Stomach smooth muscle (tissue), 2 donors: ENCODE measurements at regions not wholly inside any gene's neighbourhood (a gene's known extent, or its start where the extent isn't known, plus 50 kb on each side); places are given as distances from the start of the nearest gene placed in this dataset.
"Not testable (repeated sequence)": the region's sequence is repeated elsewhere in the genome, so short reads cannot be mapped to it uniquely, and the experiment has no call there.

Source experiments
- H3K27ac ChIP-seq: one replicate; pipeline ENCODE4 v1.7.0; 2013; ENCODE audit warnings: mild to moderate bottlenecking, low read length, inconsistent platforms
- H3K27me3 ChIP-seq, 2 donors: one replicate each; pipeline ENCODE4 v1.7.0; 2013; ENCODE audit warnings: low read length in 2 of 2; ENCODE audit not compliant: insufficient read depth in 2 of 2, control insufficient read depth in 1 of 2
- H3K36me3 ChIP-seq, 2 donors: one replicate each; pipeline ENCODE4 v1.7.0; 2013; ENCODE audit warnings: low read length in 2 of 2; ENCODE audit not compliant: control insufficient read depth in 2 of 2, insufficient read depth in 2 of 2
- H3K4me1 ChIP-seq: one replicate; pipeline ENCODE4 v1.7.0; 2013; ENCODE audit warnings: low read length; ENCODE audit not compliant: control insufficient read depth, insufficient read depth
- H3K4me3 ChIP-seq, 2 donors: one replicate each; pipeline ENCODE4 v1.7.0; 2013; ENCODE audit warnings: low read length in 2 of 2
- H3K9ac ChIP-seq, 2 donors: one replicate each; pipeline ENCODE4 v1.7.0; 2013; ENCODE audit warnings: low read length in 2 of 2, mild to moderate bottlenecking in 1 of 2
- H3K9me3 ChIP-seq, 2 donors: one replicate each; pipeline ENCODE4 v1.7.0; 2013; ENCODE audit warnings: low read length in 2 of 2; ENCODE audit not compliant: control insufficient read depth in 2 of 2
- donor health status: healthy.
- donor health status: Pancreatic carcinoma.

DNA sequence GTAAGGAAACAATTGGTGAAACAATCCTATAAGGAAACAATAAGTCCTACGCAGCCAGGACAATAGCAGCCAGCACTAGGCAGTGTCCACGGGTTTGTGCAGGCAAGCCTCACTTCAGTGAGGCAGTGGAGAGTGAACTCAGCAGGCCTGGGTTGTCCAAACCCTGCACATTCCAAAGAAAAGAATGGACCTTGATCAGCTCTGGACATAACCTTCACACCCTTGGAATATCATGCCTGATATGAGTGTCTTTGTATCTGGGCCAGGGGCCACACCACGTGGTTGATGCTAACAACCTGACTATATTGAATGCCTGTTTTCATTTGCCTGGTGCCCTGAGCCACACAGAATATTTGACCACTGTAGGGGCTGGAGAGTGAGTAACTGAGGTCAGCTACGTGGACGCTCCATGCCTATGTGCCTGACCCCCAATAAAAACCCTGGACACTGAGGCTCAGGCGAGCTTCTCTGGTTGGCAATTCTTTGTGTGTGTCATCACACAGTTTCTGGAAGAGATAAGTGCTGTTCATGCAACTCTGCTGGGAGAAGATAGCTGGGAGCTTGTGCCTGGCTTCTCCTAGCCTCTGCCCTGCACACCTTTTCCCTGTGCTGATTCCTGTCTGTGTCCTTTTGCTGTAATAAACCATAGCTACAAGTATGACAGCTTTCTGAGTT, 81.4 kb upstream of the NCOR2 start:
- Histone ChIP-seq H3K27me3 (no peaks in the 10 kb centered on the region), H3K36me3 (no peaks in the 10 kb centered on the region), H3K4me3 (no peak overlapping the region), H3K9ac (no peak overlapping the region), H3K4me1 (peaks cover 21% of the 10 kb centered on the region), H3K9me3 (peaks cover 0 to 9% of the 10 kb centered on the region in 2 donors), H3K27ac (no peak overlapping the region)

DNA sequence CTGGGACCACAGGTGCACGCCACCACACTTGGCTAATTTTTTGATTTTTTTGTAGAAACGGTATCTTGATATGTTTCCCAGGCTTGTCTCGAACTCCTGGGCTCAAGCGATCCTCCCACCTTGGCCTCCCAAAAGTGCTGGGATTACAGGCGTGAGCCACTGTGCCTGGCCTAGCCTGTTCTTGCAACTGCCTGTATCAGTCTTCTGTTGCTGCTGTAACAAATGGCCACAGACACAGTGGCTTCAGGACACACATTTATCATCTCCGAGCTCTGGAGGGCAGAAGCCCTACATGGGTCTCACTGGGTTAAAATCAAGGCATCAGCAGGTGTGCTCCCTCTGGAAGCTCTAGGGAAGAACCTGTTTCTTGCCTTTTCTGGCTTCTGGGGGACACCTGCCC, 79.9 kb upstream of the NCOR2 start:
- H3K4me3 ChIP-seq = no peak overlapping the region
- H3K9ac ChIP-seq = no peak overlapping the region
- no peaks in the 10 kb centered on the region for H3K36me3 ChIP-seq
- H3K9me3 ChIP-seq = peaks cover 0 to 9% of the 10 kb centered on the region in 2 donors
- H3K27ac ChIP-seq = no peak overlapping the region
- H3K27me3 ChIP-seq = no peaks in the 10 kb centered on the region
- H3K4me1 ChIP-seq = peaks cover 13% of the 10 kb centered on the region

DNA sequence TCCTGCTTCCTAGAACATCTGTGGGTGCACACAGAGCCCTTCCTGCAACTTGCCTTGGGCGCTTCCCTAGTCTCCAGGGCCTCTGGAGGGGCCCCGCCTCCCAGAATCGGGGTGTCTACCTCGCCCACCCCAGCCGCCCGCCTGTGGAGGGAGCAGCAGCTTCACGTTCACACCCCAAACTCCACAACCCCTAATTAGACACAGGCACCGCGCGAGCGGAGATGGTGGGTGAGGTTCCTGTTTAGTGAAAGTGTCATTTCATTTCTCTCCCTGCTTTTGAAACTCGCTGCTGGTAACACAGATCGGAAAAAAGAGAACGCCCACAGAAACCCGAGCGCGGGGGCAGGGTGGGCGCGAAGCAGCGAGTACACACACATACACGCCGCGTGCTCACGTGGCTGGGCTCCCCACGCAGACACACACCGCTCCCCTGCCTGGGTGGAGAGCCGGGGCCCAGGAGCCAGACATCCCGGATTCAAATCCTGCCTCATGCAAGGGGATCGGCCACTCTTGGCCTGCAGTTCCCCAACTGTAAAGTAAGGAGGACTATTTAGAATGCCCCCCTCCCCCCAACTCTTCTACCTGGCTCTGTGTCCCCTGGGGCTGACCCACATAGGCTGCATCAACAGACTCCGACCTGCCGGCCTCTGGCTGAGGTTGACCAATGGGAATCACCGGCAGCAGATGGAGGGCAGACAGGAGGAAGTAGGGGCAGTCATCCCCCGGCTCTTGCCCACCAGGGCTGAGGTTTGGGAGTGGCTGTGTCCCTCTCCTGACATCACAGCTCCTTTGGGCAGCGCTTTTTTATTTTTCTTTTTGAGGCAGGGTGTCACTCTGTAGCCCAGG, 79.2 kb upstream of the NCOR2 start:
- Histone ChIP-seq H3K27ac (peak overlapping the region; percentile 11), H3K27me3 (no peaks in the 10 kb centered on the region), H3K9ac (peak overlapping the region in 1 of 2 donors; percentile 14), H3K9me3 (peaks cover 0 to 9% of the 10 kb centered on the region in 2 donors), H3K4me3 (peak overlapping the region in 1 of 2 donors; percentile 49), H3K4me1 (peaks cover 10% of the 10 kb centered on the region), H3K36me3 (no peaks in the 10 kb centered on the region)

DNA sequence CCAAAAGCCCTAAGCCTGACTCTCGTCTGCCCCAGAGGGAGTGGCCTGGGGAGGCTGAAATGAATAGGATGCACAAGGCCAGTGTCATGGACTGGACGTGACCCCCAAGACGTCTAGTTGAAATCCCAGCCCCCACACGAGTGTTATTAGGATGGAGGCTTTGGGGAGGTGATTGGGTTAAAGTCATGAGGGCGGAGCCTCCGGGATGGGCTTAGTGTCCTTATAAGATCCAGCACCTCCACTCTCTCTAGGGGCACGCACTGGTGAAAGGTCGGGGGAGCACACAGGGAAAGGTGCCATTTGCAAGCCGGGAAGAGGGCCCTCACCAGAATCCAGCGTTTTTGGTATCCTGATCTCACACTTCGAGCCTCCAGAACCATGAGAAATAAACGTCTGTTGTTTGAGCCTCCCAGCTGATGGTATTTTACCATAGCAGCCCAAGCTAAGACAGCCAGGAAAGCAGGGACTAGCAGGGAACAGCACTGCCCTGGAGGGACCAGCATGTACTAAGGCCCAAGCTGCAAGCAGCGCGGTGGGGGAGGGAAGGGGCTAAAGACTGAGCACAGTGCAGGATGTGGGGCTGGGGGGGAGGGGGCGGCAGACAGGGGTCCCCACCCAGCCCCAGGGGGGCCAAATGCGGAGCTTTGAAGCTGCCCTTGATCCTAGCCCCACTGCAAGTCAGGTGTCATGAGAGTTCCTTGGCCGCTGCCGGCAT, 78.3 kb upstream of the NCOR2 start:
- H3K4me3 ChIP-seq = no peak overlapping the region
- no peak overlapping the region for H3K9ac ChIP-seq
- H3K4me1 ChIP-seq = peaks cover 10% of the 10 kb centered on the region
- H3K27ac ChIP-seq = no peak overlapping the region
- H3K27me3 ChIP-seq = no peaks in the 10 kb centered on the region
- H3K9me3 ChIP-seq = peaks cover 0 to 9% of the 10 kb centered on the region in 2 donors
- H3K36me3 ChIP-seq = no peaks in the 10 kb centered on the region

DNA sequence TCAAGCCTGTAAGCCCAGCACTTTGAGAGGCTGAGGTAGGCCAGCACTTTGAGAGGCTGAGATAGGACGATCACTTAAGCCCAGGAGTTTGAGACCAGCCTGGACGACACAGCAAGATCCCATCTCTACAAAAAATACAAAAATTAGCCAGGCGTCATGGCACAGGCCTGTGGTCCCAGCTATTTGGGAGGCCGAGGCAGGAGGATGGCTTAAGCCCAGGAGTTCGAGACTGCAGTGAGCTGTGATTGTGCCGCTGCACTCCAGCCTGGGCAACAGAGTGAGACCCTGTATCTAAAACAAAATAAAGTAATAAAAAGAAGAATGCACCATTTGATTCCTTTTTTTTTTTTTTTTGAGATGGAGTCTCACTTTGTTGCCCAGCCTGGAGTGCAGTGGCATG, 76.4 kb upstream of the NCOR2 start:
- H3K9ac ChIP-seq, H3K27ac ChIP-seq, H3K36me3 ChIP-seq, H3K4me1 ChIP-seq, H3K9me3 ChIP-seq, H3K4me3 ChIP-seq, H3K27me3 ChIP-seq: not testable (repeated sequence)

DNA sequence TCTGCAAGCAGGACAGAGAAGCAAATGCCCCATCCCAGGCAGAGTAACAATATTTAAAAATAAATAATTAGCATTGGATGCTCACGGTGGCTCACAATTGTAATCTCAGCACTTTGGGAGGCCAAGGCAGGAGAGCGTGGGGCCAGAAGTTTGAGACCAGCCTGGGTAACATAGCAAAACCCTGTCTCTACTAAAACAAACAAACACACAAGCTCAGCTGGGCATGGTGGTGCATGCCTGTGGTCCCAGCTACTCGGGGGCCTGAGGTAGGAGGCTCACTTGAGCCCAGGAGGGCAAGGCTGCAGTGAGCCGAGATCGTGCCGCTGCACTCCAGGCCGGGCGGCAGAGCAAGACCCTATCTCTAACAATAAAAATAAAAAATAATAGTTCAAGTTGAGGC, 74.7 kb upstream of the NCOR2 start:
- no peaks in the 10 kb centered on the region for H3K27me3 ChIP-seq
- no peak overlapping the region for H3K27ac ChIP-seq
- H3K9me3 ChIP-seq = no peaks in the 10 kb centered on the region
- H3K4me1 ChIP-seq = peaks cover 10% of the 10 kb centered on the region
- no peak overlapping the region for H3K4me3 ChIP-seq
- no peaks in the 10 kb centered on the region for H3K36me3 ChIP-seq
- H3K9ac ChIP-seq = no peak overlapping the region

DNA sequence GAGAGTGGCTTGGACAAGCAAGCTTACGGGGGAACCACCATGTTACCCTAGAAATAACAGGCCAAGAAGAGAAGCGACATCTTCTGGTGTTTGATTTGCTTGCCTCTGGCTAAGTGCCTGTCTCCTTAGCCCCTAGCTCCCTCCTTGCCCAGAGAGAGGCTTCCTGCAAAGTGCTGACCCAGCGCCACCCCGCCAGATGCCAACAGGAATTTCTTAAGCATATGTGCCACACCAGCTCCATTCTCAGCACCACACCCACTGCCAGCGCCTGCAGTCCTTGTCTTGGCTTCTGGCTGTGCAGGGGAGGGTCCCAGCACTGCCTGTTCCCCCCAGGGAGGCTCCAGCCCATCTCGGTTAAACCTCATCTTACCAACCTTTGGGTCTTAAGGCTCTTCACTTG, 74.2 kb upstream of the NCOR2 start:
- Histone ChIP-seq H3K36me3 (no peaks in the 10 kb centered on the region), H3K27ac (no peak overlapping the region), H3K9me3 (no peaks in the 10 kb centered on the region), H3K4me1 (peaks cover 7% of the 10 kb centered on the region), H3K9ac (no peak overlapping the region), H3K27me3 (no peaks in the 10 kb centered on the region), H3K4me3 (no peak overlapping the region)

DNA sequence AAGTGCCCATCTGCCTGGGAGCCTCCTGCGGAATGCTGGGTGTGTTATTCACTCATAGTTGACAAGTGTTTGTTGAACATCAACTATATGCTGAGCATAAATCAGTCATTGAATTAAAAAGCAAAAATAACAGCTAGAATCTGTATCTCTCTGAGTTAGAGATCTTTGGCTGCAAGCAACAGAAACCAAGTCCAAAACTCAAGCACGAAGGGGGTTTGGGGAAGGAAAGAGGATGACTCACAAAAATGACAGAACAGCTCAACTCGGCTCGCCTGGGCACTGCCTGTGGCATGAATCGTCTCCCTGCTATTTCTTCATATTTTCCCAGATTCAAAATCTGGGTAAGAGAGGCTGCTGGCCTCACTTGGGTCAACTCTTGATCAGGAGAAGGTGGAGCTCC, 72.6 kb upstream of the NCOR2 start:
- Histone ChIP-seq H3K36me3 (no peaks in the 10 kb centered on the region), H3K27ac (no peak overlapping the region), H3K4me1 (peaks cover 2% of the 10 kb centered on the region), H3K4me3 (no peak overlapping the region), H3K9me3 (no peaks in the 10 kb centered on the region), H3K9ac (no peak overlapping the region), H3K27me3 (no peaks in the 10 kb centered on the region)

DNA sequence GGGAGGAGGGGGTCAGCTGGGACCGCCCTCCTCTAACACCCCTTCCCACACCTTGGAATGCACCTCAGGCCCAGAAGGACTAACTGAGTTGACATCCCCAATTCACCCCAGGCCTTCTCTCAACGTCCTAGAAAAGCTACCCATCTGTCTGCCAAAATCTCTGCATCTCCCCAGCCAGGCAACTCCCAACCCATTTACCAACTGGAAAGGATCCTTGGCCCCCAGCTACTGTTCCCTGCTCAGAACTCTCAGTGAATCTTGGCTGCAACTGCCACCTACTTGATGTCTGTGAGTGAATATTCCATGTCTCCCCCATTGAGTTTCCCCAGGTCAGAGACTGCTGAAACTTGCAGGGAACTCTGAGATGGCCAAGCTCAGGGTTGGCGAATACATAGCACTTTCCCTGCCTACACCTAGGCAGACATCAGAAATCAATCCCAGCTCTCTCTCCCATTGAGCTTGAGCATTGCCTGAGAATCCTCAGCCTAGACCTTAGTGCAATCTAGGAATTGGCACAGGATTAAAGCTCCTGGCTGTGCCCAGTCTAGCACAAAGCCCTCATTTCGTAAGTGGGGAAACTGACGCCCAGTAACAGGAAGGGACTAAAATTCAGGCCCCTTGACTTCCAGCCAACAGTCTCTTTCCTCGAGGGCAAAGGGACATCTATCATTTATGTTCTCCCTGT, 71.9 kb upstream of the NCOR2 start:
- H3K9ac ChIP-seq = no peak overlapping the region
- no peak overlapping the region for H3K27ac ChIP-seq
- H3K27me3 ChIP-seq = no peaks in the 10 kb centered on the region
- H3K9me3 ChIP-seq = no peaks in the 10 kb centered on the region
- no peak overlapping the region for H3K4me3 ChIP-seq
- H3K36me3 ChIP-seq = no peaks in the 10 kb centered on the region
- peaks cover 2% of the 10 kb centered on the region for H3K4me1 ChIP-seq

DNA sequence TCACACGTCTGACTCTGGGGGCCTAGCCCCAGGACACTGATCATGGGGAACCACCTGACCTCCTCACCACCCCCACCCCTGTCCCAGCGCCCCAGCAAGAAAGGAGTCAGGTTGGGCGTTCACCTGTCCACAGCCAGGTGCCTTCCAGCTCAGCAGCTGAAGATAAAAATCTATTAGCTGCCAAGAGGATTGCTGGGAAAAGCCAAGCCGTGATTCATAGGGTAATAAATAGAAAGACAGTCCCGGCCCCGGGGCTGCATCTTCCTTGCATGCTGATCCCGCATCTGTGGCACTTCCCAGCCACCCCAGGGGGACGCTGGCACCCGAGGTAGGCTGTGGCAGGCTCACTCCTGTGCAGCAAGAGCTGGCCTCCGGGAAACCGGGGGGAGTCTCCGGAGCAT, 70.2 kb upstream of the NCOR2 start:
- H3K9me3 ChIP-seq = no peaks in the 10 kb centered on the region
- H3K4me1 ChIP-seq = peaks cover 2% of the 10 kb centered on the region
- H3K4me3 ChIP-seq = no peak overlapping the region
- H3K36me3 ChIP-seq = no peaks in the 10 kb centered on the region
- no peak overlapping the region for H3K27ac ChIP-seq
- H3K9ac ChIP-seq = no peak overlapping the region
- H3K27me3 ChIP-seq = no peaks in the 10 kb centered on the region
